ENCODE measurements at regions not wholly inside any gene's neighbourhood (a gene's known extent, or its start where the extent isn't known, plus 50 kb on each side); places are given as distances from the start of the nearest gene placed in this dataset.

DNA sequence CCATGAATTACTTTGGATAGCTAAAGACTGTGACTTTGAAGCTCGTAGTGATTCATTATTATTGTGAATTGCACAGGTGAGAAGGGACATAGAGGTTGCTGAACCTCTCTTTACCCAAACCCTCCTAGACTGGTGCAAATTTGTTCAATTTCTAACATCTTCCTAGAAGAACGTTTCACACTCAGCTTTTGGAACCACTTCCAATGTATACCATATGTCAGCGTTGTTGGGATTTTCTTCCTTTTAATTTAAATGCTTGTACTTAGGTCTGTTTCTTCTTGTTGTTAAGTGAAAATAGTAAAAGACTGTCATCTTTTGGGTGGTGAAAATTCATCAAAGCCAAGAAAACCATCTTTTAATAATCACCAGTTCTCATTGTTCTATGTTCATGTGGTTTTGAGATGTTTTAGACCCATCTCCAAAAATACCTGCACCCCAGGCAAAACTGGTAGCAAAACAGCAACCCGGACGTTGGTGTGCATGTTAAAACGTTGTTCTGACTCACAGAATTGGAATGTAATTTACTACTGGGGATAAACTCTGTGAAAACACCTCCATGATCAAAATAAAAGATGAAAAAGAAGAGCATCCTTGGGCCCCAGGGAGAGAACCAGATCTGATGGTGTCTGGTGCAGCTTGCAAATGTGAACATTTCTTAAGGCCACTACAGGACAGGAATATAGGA lies 238.3 kb downstream of the NPR3 start (continued):
- TF ChIP-seq, protein P1, sequence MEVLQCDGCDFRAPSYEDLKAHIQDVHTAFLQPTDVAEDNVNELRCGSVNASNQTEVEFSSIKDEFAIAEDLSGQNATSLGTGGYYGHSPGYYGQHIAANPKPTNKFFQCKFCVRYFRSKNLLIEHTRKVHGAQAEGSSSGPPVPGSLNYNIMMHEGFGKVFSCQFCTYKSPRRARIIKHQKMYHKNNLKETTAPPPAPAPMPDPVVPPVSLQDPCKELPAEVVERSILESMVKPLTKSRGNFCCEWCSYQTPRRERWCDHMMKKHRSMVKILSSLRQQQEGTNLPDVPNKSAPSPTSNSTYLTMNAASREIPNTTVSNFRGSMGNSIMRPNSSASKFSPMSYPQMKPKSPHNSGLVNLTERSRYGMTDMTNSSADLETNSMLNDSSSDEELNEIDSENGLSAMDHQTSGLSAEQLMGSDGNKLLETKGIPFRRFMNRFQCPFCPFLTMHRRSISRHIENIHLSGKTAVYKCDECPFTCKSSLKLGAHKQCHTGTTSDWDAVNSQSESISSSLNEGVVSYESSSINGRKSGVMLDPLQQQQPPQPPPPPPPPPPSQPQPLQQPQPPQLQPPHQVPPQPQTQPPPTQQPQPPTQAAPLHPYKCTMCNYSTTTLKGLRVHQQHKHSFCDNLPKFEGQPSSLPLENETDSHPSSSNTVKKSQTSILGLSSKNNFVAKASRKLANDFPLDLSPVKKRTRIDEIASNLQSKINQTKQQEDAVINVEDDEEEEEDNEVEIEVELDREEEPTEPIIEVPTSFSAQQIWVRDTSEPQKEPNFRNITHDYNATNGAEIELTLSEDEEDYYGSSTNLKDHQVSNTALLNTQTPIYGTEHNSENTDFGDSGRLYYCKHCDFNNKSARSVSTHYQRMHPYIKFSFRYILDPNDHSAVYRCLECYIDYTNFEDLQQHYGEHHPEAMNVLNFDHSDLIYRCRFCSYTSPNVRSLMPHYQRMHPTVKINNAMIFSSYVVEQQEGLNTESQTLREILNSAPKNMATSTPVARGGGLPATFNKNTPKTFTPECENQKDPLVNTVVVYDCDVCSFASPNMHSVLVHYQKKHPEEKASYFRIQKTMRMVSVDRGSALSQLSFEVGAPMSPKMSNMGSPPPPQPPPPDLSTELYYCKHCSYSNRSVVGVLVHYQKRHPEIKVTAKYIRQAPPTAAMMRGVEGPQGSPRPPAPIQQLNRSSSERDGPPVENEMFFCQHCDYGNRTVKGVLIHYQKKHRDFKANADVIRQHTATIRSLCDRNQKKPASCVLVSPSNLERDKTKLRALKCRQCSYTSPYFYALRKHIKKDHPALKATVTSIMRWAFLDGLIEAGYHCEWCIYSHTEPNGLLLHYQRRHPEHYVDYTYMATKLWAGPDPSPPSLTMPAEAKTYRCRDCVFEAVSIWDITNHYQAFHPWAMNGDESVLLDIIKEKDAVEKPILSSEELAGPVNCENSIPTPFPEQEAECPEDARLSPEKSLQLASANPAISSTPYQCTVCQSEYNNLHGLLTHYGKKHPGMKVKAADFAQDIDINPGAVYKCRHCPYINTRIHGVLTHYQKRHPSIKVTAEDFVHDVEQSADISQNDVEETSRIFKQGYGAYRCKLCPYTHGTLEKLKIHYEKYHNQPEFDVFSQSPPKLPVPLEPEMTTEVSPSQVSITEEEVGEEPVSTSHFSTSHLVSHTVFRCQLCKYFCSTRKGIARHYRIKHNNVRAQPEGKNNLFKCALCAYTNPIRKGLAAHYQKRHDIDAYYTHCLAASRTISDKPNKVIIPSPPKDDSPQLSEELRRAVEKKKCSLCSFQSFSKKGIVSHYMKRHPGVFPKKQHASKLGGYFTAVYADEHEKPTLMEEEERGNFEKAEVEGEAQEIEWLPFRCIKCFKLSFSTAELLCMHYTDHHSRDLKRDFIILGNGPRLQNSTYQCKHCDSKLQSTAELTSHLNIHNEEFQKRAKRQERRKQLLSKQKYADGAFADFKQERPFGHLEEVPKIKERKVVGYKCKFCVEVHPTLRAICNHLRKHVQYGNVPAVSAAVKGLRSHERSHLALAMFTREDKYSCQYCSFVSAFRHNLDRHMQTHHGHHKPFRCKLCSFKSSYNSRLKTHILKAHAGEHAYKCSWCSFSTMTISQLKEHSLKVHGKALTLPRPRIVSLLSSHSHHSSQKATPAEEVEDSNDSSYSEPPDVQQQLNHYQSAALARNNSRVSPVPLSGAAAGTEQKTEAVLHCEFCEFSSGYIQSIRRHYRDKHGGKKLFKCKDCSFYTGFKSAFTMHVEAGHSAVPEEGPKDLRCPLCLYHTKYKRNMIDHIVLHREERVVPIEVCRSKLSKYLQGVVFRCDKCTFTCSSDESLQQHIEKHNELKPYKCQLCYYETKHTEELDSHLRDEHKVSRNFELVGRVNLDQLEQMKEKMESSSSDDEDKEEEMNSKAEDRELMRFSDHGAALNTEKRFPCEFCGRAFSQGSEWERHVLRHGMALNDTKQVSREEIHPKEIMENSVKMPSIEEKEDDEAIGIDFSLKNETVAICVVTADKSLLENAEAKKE (CRISPR knock-in tag; IDR thresholded peaks at IDR 0.05): no peak

- peaks cover 6% of the 10 kb centered on the region; the same call in 2 of the 3 replicates for H3K36me3 Mint-ChIP-seq (ENCODE audit: low read depth)
- Histone ChIP-seq H3K4me3 (no peak overlapping the region), H3K27me3 (ENCODE audit: insufficient read depth) (no peaks in the 10 kb centered on the region)
- no peak for TF ChIP-seq STAT1 (IDR thresholded peaks at IDR 0.05; ENCODE audit: unreplicated experiment)
- TF ChIP-seq, protein P1 (CRISPR knock-in tag; IDR thresholded peaks at IDR 0.05): no peak
- TF ChIP-seq ETS1 (IDR thresholded peaks at IDR 0.05): no peak
- no peak for TF ChIP-seq CTCF (conservative IDR thresholded peaks at IDR 0.05; ENCODE audit: low read depth in 2 of 2)
Observed at GRCh38 chr5:32951003-32951402, 239.9 kb downstream of the NPR3 start.

More at GRCh38 chr5:32951003-32951402, 239.9 kb downstream of the NPR3 start:
- no peaks in the 10 kb centered on the region for H3K79me2 ChIP-seq (replicated peaks; ENCODE audit: insufficient read depth)
- H2AFZ ChIP-seq: no peak overlapping the region
- no peak overlapping the region for H3K27ac ChIP-seq (ENCODE audit: low read depth)
- H3K9me2 ChIP-seq (ENCODE audit: insufficient read depth): peaks cover 4% of the 10 kb centered on the region
- H4K20me1 ChIP-seq (replicated peaks; ENCODE audit: insufficient read depth): no peaks in the 10 kb centered on the region
- DNase-seq (ENCODE audit: low spot score) (no peak), ATAC-seq (no peak)
- Mint-ChIP-seq H3K27ac (no peak overlapping the region), H3K27me3 (ENCODE audit: insufficient read depth, low read depth, poor library complexity) (no peaks in the 10 kb centered on the region), H3K4me3 (no peak overlapping the region), H3K9me3 (peaks cover 8% of the 10 kb centered on the region; the same call in 2 of the 3 replicates), H3K4me1 (peaks cover 14% of the 10 kb centered on the region)
- H3K4me2 ChIP-seq: no peak overlapping the region
- H3K36me3 ChIP-seq (ENCODE audit: insufficient read depth): no peaks in the 10 kb centered on the region
- H3K4me1 ChIP-seq (ENCODE audit: insufficient read depth): peaks cover 24% of the 10 kb centered on the region
- H3F3A ChIP-seq (replicated peaks; ENCODE audit: low read depth): no peaks in the 10 kb centered on the region

All from GM23338 (cell line).